Anterior cingulate cortex (tissue), 58 donors: ENCODE measurements at regions not wholly inside any gene's neighbourhood (a gene's known extent, or its start where the extent isn't known, plus 50 kb on each side); places are given as distances from the start of the nearest gene placed in this dataset.

Experiments
- DNase-seq, 58 donors: peaks; one replicate each; lab custom pipeline; 2025; lab: John Stamatoyannopoulos, UW

- DNase-seq, result no peak
These were observed 276.6 kb upstream of the VLDLR start for GRCh38 chr9:2345013-2345412.

GRCh38 chr9:2346277-2346913 lies 275.2 kb upstream of the VLDLR start:
- no peak for DNase-seq

GRCh38 chr9:2351324-2351723 lies 270.3 kb upstream of the VLDLR start:
- DNase-seq, result no peak

- DNase-seq, result no peak
These were observed 267.4 kb upstream of the VLDLR start for GRCh38 chr9:2354216-2354615.

GRCh38 chr9:2354856-2355696 lies 266.5 kb upstream of the VLDLR start:
- DNase-seq, result no peak

- no peak for DNase-seq
These were observed 265.9 kb upstream of the VLDLR start for GRCh38 chr9:2355697-2355983.

- DNase-seq, result no peak
These were observed 265.4 kb upstream of the VLDLR start for GRCh38 chr9:2356041-2356790.

GRCh38 chr9:2359891-2360471 lies 261.6 kb upstream of the VLDLR start:
- no peak for DNase-seq

GRCh38 chr9:2362150-2362549 lies 259.4 kb upstream of the VLDLR start:
- DNase-seq, result no peak

GRCh38 chr9:2363138-2363745 lies 258.3 kb upstream of the VLDLR start:
- no peak for DNase-seq

GRCh38 chr9:2363781-2364180 lies 257.8 kb upstream of the VLDLR start:
- DNase-seq, result no peak

- no peak for DNase-seq
These were observed 253.6 kb upstream of the VLDLR start for GRCh38 chr9:2367970-2368369.

GRCh38 chr9:2373648-2374047 lies 247.9 kb upstream of the VLDLR start:
- no peak for DNase-seq

- no peak for DNase-seq
These were observed 246.5 kb upstream of the VLDLR start for GRCh38 chr9:2375114-2375513.

- DNase-seq, result no peak
These were observed 244.5 kb upstream of the VLDLR start for GRCh38 chr9:2377117-2377516.

- no peak for DNase-seq
These were observed 243.8 kb upstream of the VLDLR start for GRCh38 chr9:2377834-2378233.

- DNase-seq, result no peak
These were observed 243.3 kb upstream of the VLDLR start for GRCh38 chr9:2378266-2378665.

GRCh38 chr9:2378816-2379215 lies 242.8 kb upstream of the VLDLR start:
- no peak for DNase-seq

- no peak for DNase-seq
These were observed 236.8 kb upstream of the VLDLR start for GRCh38 chr9:2384741-2385140.

- no peak for DNase-seq
These were observed 235.8 kb upstream of the VLDLR start for GRCh38 chr9:2385746-2386145.

GRCh38 chr9:2386566-2386965 lies 235.0 kb upstream of the VLDLR start:
- no peak for DNase-seq
